Caco-2 (cell line): ENCODE measurements at regions not wholly inside any gene's neighbourhood (a gene's known extent, or its start where the extent isn't known, plus 50 kb on each side); places are given as distances from the start of the nearest gene placed in this dataset.

Source experiments
- BruUV-seq: library from RNA; stranded (reverse); fragments of 400-500 nt; replicated peaks from 2 replicates; lab custom pipeline; 2021; lab: Mats Ljungman, UMichigan
- CTCF ChIA-PET: fragments of 300-600 bp; sonication (Branson Sonifier 250); formaldehyde crosslinking; loops from one replicate; lab custom pipeline; 2022; ENCODE audit warnings: antibody characterized with exemption; lab: Charles Lee
- POLR2A ChIA-PET: fragments of 300-600 bp; sonication (Branson Sonifier 250); formaldehyde crosslinking; loops from one replicate; lab custom pipeline; 2022; ENCODE audit warnings: antibody characterized with exemption; lab: Charles Lee
- DNase-seq, 2 experiments: peaks; one replicate each; pipeline versions ENCODE4 v3.0.0 to v3.0.0-alpha.2; 2020 to 2022
- H3K27me3 ChIP-seq: replicated peaks from 2 replicates; pipeline ENCODE4 v1.6.0; 2011; ENCODE audit warnings: low read length; ENCODE audit not compliant: control insufficient read depth, insufficient read depth
- H3K36me3 ChIP-seq: 2 replicates; pipeline ENCODE4 v1.5.1; 2011; ENCODE audit warnings: low read length; ENCODE audit not compliant: control insufficient read depth, insufficient read depth
- H3K4me1 ChIP-seq: fragments of 250-450 bp; sonication (Bioruptor Pico); 2 replicates; pipeline ENCODE4 v1.5.1; 2020; ENCODE audit warnings: mild to moderate bottlenecking
- H3K4me3 ChIP-seq: 2 replicates; pipeline ENCODE4 v1.5.1; 2011; ENCODE audit warnings: low read depth, mild to moderate bottlenecking, control low read depth, low read length
- H3K9me3 ChIP-seq: fragments of 250-450 bp; sonication (Bioruptor Pico); 2 replicates; pipeline ENCODE4 v1.5.1; 2020; ENCODE audit warnings: mild to moderate bottlenecking, moderate library complexity
- H3K27ac Mint-ChIP-seq: one replicate; pipeline ENCODE4 v1.8.0; 2022; ENCODE audit warnings: mixed read lengths; ENCODE audit not compliant: unreplicated experiment
- H3K27me3 Mint-ChIP-seq: one replicate; pipeline ENCODE4 v1.8.0; 2022; ENCODE audit warnings: mixed read lengths; ENCODE audit not compliant: insufficient read depth, unreplicated experiment
- H3K36me3 Mint-ChIP-seq: one replicate; pipeline ENCODE4 v1.8.0; 2022; ENCODE audit warnings: mild to moderate bottlenecking, mixed read lengths; ENCODE audit not compliant: insufficient read depth, unreplicated experiment
- H3K4me1 Mint-ChIP-seq: one replicate; pipeline ENCODE4 v1.8.0; 2022; ENCODE audit warnings: low read depth, mixed read lengths; ENCODE audit not compliant: unreplicated experiment
- H3K4me3 Mint-ChIP-seq: one replicate; pipeline ENCODE4 v1.8.0; 2022; ENCODE audit warnings: mild to moderate bottlenecking, moderate library complexity, mixed read lengths; ENCODE audit not compliant: unreplicated experiment
- H3K9me3 Mint-ChIP-seq: one replicate; pipeline ENCODE4 v1.8.0; 2022; ENCODE audit warnings: mixed read lengths; ENCODE audit not compliant: unreplicated experiment
- CTCF ChIP-seq, 2 experiments: fragments of 200-600 bp in 1 of 2; IDR thresholded peaks; 1 replicate in 1 of 2; 2 replicates in 1 of 2; pipeline versions ENCODE4 v1.5.1 to v1.8.0; 2011 to 2022; ENCODE audit warnings: antibody characterized with exemption in 1 of 2, control low read depth in 1 of 2, inconsistent platforms in 1 of 2, low read depth in 1 of 2, low read length in 1 of 2, mild to moderate bottlenecking in 1 of 2, moderate library complexity in 1 of 2; ENCODE audit not compliant: insufficient read depth in 1 of 2, severe bottlenecking in 1 of 2, unreplicated experiment in 1 of 2
- intact Hi-C: fragments of 100-400 bp; cut with micrococcal nuclease; formaldehyde crosslinking; loops from one replicate; pipeline ENCODE4 v1.10.0; 2022; ENCODE audit not compliant: unreplicated experiment

GRCh38 chr7:48703466-48703865 lies 220.9 kb upstream of the CDC14C start:
- POLR2A ChIA-PET: no interaction called here
- TF ChIP-seq CTCF (IDR thresholded peaks at IDR 0.05; ENCODE audit: insufficient read depth in 1 of 2, low read depth in 1 of 2, low read length in 1 of 2, severe bottlenecking in 1 of 2, unreplicated experiment in 1 of 2): no peak
- H3K4me3 Mint-ChIP-seq: no peak overlapping the region
- H3K9me3 Mint-ChIP-seq: no peaks in the 10 kb centered on the region
- no TSS peak for BruUV-seq
- Histone ChIP-seq H3K9me3 (no peaks in the 10 kb centered on the region), H3K36me3 (no peaks in the 10 kb centered on the region), H3K4me3 (no peak overlapping the region), H3K27me3 (no peaks in the 10 kb centered on the region), H3K4me1 (no peaks in the 10 kb centered on the region)
- H3K4me1 Mint-ChIP-seq: no peaks in the 10 kb centered on the region
- intact Hi-C loops: loop anchor here (10.0 kb wide), 1 partner anchor 279 kb away; no protein-coding TSS in a partner anchor
- CTCF ChIA-PET: no interaction called here
- DNase-seq: no peak
- H3K36me3 Mint-ChIP-seq: no peaks in the 10 kb centered on the region
- H3K27ac Mint-ChIP-seq: no peak overlapping the region
- peaks cover 16% of the 10 kb centered on the region for H3K27me3 Mint-ChIP-seq

- Mint-ChIP-seq H3K9me3 (no peaks in the 10 kb centered on the region), H3K27me3 (peaks cover 7% of the 10 kb centered on the region), H3K36me3 (no peaks in the 10 kb centered on the region), H3K4me1 (no peaks in the 10 kb centered on the region), H3K4me3 (no peak overlapping the region), H3K27ac (no peak overlapping the region)
- Histone ChIP-seq H3K36me3 (no peaks in the 10 kb centered on the region), H3K9me3 (no peaks in the 10 kb centered on the region), H3K4me1 (no peaks in the 10 kb centered on the region), H3K4me3 (no peak overlapping the region), H3K27me3 (no peaks in the 10 kb centered on the region)
- intact Hi-C loops: loop anchor here (10.0 kb wide), 1 partner anchor 283 kb away; no protein-coding TSS in a partner anchor
- no peak for TF ChIP-seq CTCF (IDR thresholded peaks at IDR 0.05; ENCODE audit: insufficient read depth in 1 of 2, low read depth in 1 of 2, low read length in 1 of 2, severe bottlenecking in 1 of 2, unreplicated experiment in 1 of 2)
- no TSS peak for BruUV-seq
- POLR2A ChIA-PET: no interaction called here
- DNase-seq: no peak
- CTCF ChIA-PET: no interaction called here
These were observed 216.2 kb upstream of the CDC14C start for GRCh38 chr7:48708122-48708521.

- no peak for DNase-seq
- Mint-ChIP-seq H3K4me3 (no peak overlapping the region), H3K9me3 (no peaks in the 10 kb centered on the region), H3K4me1 (no peaks in the 10 kb centered on the region), H3K27ac (no peak overlapping the region), H3K36me3 (no peaks in the 10 kb centered on the region), H3K27me3 (peaks cover 5% of the 10 kb centered on the region)
- intact Hi-C loops: loop anchor here (10.0 kb wide), 1 partner anchor 284 kb away; no protein-coding TSS in a partner anchor
- Histone ChIP-seq H3K4me1 (no peaks in the 10 kb centered on the region), H3K9me3 (no peaks in the 10 kb centered on the region), H3K36me3 (no peaks in the 10 kb centered on the region), H3K4me3 (no peak overlapping the region), H3K27me3 (no peaks in the 10 kb centered on the region)
- ChIA-PET CTCF (no interaction called here), POLR2A (no interaction called here)
- BruUV-seq: no TSS peak
- TF ChIP-seq CTCF (IDR thresholded peaks at IDR 0.05; ENCODE audit: insufficient read depth in 1 of 2, low read depth in 1 of 2, low read length in 1 of 2, severe bottlenecking in 1 of 2, unreplicated experiment in 1 of 2): no peak
These were observed 215.7 kb upstream of the CDC14C start for GRCh38 chr7:48708635-48709034.
